K562 (cell line): ENCODE measurements at regions not wholly inside any gene's neighbourhood (a gene's known extent, or its start where the extent isn't known, plus 50 kb on each side); places are given as distances from the start of the nearest gene placed in this dataset.

Experiments
- ATAC-seq: fragments of 200-7000 bp; cut with Tn5 transposase; 3 replicates; pipeline ENCODE4 v1.9.1; 2020; ENCODE audit warnings: moderate library complexity
- BruUV-seq: library from RNA; stranded (reverse); fragments of 400-500 nt; replicated peaks from 2 replicates; lab custom pipeline; 2021; lab: Mats Ljungman, UMichigan
- CTCF ChIA-PET: fragments of 300-600 bp; formaldehyde crosslinking; extraction: SDS; loops from one replicate; lab custom pipeline; 2021; ENCODE audit warnings: low intra/inter-chr PET ratio; lab: Yijun Ruan, JAX
- POLR2A ChIA-PET: fragments of 300-600, 350-650 bp; sonication (Branson Sonifier 250); formaldehyde crosslinking; extraction: SDS; loops from one replicate; lab custom pipeline; 2021; ENCODE audit warnings: antibody characterized with exemption, inconsistent platforms; lab: Yijun Ruan, JAX
- DNase-seq, 4 experiments: peaks; one replicate each; pipeline versions ENCODE4 v3.0.0 to v3.0.0-alpha.2; 2011 to 2018; ENCODE audit warnings: low spot score in 3 of 4, mixed read lengths in 3 of 4; ENCODE audit errors: extremely low read depth in 1 of 4
- FAIRE-seq: peaks from 2 replicates; lab custom pipeline; 2011; peaks lifted over from hg19 to GRCh38; lab: Jason Lieb, UNC
- H2AFZ ChIP-seq: 2 replicates; pipeline ENCODE4 v1.6.0; 2011; ENCODE audit warnings: low read depth, low read length, control low read depth, inconsistent platforms
- H3K27ac ChIP-seq: fragments of 200-600 bp; 3 replicates; pipeline ENCODE4 v1.8.0; 2011; ENCODE audit warnings: low read depth, mild to moderate bottlenecking, control low read depth, inconsistent platforms, low read length, moderate library complexity, mixed read lengths; ENCODE audit errors: extremely low read depth
- H3K27me3 ChIP-seq, 2 experiments: fragments of 300-600 bp in 1 of 2; 2 replicates in 1 of 2; 3 replicates in 1 of 2; pipeline versions ENCODE4 v1.6.0 to v1.8.0; 2011; ENCODE audit warnings: inconsistent platforms in 2 of 2, low read length in 2 of 2, mild to moderate bottlenecking in 1 of 2, mixed read lengths in 1 of 2, moderate library complexity in 1 of 2; ENCODE audit not compliant: control insufficient read depth in 2 of 2, insufficient read depth in 2 of 2
- H3K36me3 ChIP-seq: fragments of 300-600 bp; 3 replicates; pipeline ENCODE4 v1.8.0; 2011; ENCODE audit warnings: mild to moderate bottlenecking, low read length, inconsistent platforms; ENCODE audit not compliant: control insufficient read depth, insufficient read depth
- H3K4me1 ChIP-seq, 2 experiments: fragments of 200-600 bp in 1 of 2; replicated peaks in 1 of 2; 2 replicates in 1 of 2; 3 replicates in 1 of 2; pipeline versions ENCODE4 v1.5.1 to v1.8.0; 2011; ENCODE audit warnings: inconsistent platforms in 2 of 2, low read length in 2 of 2, mild to moderate bottlenecking in 1 of 2, mixed read lengths in 1 of 2, moderate library complexity in 1 of 2; ENCODE audit not compliant: control insufficient read depth in 2 of 2, insufficient read depth in 2 of 2
- H3K4me2 ChIP-seq: 2 replicates; pipeline ENCODE4 v1.6.1; 2011; ENCODE audit warnings: low read length, control low read depth, inconsistent platforms, mixed read lengths; ENCODE audit not compliant: insufficient read depth
- H3K4me3 ChIP-seq: fragments of 200-600 bp; sonication (generic), shearing (Covaris generic); 2 replicates; pipeline ENCODE4 v1.5.1; 2016; ENCODE audit warnings: control low read depth, inconsistent platforms
- H3K79me2 ChIP-seq: fragments of 200-600 bp; 3 replicates; pipeline ENCODE4 v1.8.0; 2011; ENCODE audit warnings: low read length, inconsistent platforms; ENCODE audit not compliant: control insufficient read depth, insufficient read depth
- H3K9ac ChIP-seq, 2 experiments: 2 replicates each; pipeline versions ENCODE4 v1.6.0 to v1.6.1; 2011; ENCODE audit warnings: low read depth in 2 of 2, low read length in 2 of 2, control low read depth in 1 of 2, inconsistent platforms in 1 of 2, mild to moderate bottlenecking in 1 of 2, mixed read lengths in 1 of 2; ENCODE audit not compliant: insufficient read depth in 1 of 2
- H3K9me1 ChIP-seq: one replicate; pipeline ENCODE4 v1.6.0; 2011; ENCODE audit warnings: inconsistent platforms, mild to moderate bottlenecking, low read length, moderate library complexity; ENCODE audit not compliant: control insufficient read depth, insufficient read depth
- H3K9me3 ChIP-seq: replicated peaks from 2 replicates; pipeline ENCODE4 v1.5.1; 2011; ENCODE audit warnings: low read depth, low read length, inconsistent platforms; ENCODE audit not compliant: control insufficient read depth, insufficient read depth
- H4K20me1 ChIP-seq: replicated peaks from 2 replicates; pipeline ENCODE4 v1.6.1; 2011; ENCODE audit warnings: low read length, inconsistent platforms, mixed read lengths; ENCODE audit not compliant: control insufficient read depth, insufficient read depth
- BCL6 ChIP-seq: fragments of 250-450 bp; sonication (Bioruptor Pico); IDR thresholded peaks from 2 replicates; pipeline ENCODE4 v1.4.0; 2020
- IFI16 ChIP-seq: fragments of 250-450 bp; sonication (Bioruptor Pico); IDR thresholded peaks from 2 replicates; pipeline ENCODE4 v2.1.2; 2022; ENCODE audit warnings: mild to moderate bottlenecking, inconsistent platforms
- IRF2 ChIP-seq: sonication (generic); formaldehyde crosslinking; IDR thresholded peaks from 2 replicates; pipeline ENCODE4 v1.8.1; 2022; ENCODE audit warnings: mild to moderate bottlenecking, missing genetic modification reagents
- KAT8 ChIP-seq: fragments of 450-650 bp; IDR thresholded peaks from 2 replicates; pipeline ENCODE4 v1.6.1; 2016; ENCODE audit warnings: low read depth, mild to moderate bottlenecking
- MCM2 ChIP-seq: fragments of 450-650 bp; IDR thresholded peaks from 2 replicates; pipeline ENCODE4 v1.6.1; 2017; ENCODE audit warnings: low read depth, mild to moderate bottlenecking
- MLX ChIP-seq, 2 experiments: fragments of 450-650 bp in 1 of 2; sonication (generic) in 1 of 2; formaldehyde crosslinking; conservative IDR thresholded peaks; 2 replicates each; pipeline versions ENCODE4 v1.4.0 to v1.8.1; 2020 to 2022; ENCODE audit warnings: mild to moderate bottlenecking in 1 of 2, missing genetic modification reagents in 1 of 2
- PCBP1 ChIP-seq: fragments of 200-400 bp; formaldehyde crosslinking; IDR thresholded peaks from 2 replicates; pipeline ENCODE4 v1.6.1; 2018; ENCODE audit warnings: mild to moderate bottlenecking, low read depth, low read length; ENCODE audit not compliant: poor library complexity, severe bottlenecking
- PHB2 ChIP-seq: fragments of 450-650 bp; IDR thresholded peaks from 2 replicates; pipeline ENCODE4 v1.6.1; 2017; ENCODE audit warnings: low read depth
- SRF ChIP-seq, 2 experiments: fragments of 250-450, 450-650 bp in 1 of 2; sonication (Bioruptor Pico) in 1 of 2; sonication (generic) in 1 of 2; formaldehyde crosslinking; IDR thresholded peaks; 2 replicates each; pipeline versions ENCODE4 v1.5.0 to v1.5.1; 2020 to 2022; ENCODE audit warnings: mild to moderate bottlenecking in 1 of 2, missing genetic modification reagents in 1 of 2
- TOE1 ChIP-seq, 2 experiments: fragments of 450-650 bp in 1 of 2; sonication (generic) in 1 of 2; formaldehyde crosslinking in 1 of 2; IDR thresholded peaks; 2 replicates each; pipeline versions ENCODE4 v1.7.1 to v1.8.0; 2016 to 2022; ENCODE audit warnings: borderline replicate concordance in 2 of 2, mild to moderate bottlenecking in 2 of 2, antibody characterized with exemption in 1 of 2, inconsistent platforms in 1 of 2, low read depth in 1 of 2, missing genetic modification reagents in 1 of 2, moderate library complexity in 1 of 2
- ZBTB5 ChIP-seq: fragments of 450-650 bp; IDR thresholded peaks from 2 replicates; pipeline ENCODE4 v1.6.1; 2017; ENCODE audit warnings: antibody characterized with exemption
- WGBS: fragments of 100-300 bp; shearing (Covaris generic); methylation state at CpG from one replicate; pipeline ENCODE4 v1.1.6; 2016; ENCODE audit warnings: low coverage, mixed read lengths; ENCODE audit not compliant: insufficient coverage; ENCODE audit errors: missing lambda C conversion rate; 5-methylcytosine and 5-hydroxymethylcytosine counted together
- in situ Hi-C: fragments of 300-500 bp; cut with MboI; formaldehyde crosslinking; loops from 4 replicates; pipeline ENCODE4 v1.15.0; 2018; ENCODE audit warnings: inconsistent platforms, mixed read lengths
- intact Hi-C: fragments of 100-400 bp; cut with micrococcal nuclease; formaldehyde crosslinking; loops from 2 replicates; pipeline ENCODE4 v1.14.2; 2022

DNA sequence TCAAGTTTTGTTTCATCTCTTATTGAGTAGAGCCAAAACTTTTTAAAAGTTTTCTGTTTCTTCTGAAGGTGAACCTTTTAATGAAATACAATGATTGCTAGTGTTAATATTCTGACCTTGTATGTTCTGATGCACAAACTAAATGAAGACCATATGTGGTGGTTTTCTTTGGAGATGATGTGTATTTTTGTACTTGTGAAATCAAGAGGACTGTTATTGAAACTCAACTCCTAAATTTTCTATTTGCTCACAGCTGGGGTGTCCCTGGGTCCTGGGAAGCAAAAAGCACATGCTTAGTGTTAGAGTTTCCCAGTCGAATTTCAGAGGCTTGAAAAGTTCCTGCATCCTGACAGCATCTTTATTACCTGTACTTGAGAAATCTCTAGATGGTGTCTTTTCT lies 1185.8 kb upstream of the ALCAM start:
- ChIA-PET POLR2A (no interaction called here), CTCF (no interaction called here)
- in situ Hi-C loops = no loop called here
- no peaks in the 10 kb centered on the region for H3K79me2 ChIP-seq
- no peak overlapping the region for H3K4me3 ChIP-seq
- TF ChIP-seq BCL6 = no peak
- TF ChIP-seq KAT8 = no peak
- no peak for TF ChIP-seq IFI16
- TF ChIP-seq SRF (CRISPR knock-in tag; IDR thresholded peaks at IDR 0.05) = no peak
- no peak for TF ChIP-seq MCM2
- no peak for TF ChIP-seq TOE1 (IDR thresholded peaks at IDR 0.05; ENCODE audit: borderline replicate concordance)
- TF ChIP-seq TOE1 (CRISPR knock-in tag; IDR thresholded peaks at IDR 0.05; ENCODE audit: borderline replicate concordance, low read depth) = no peak
- TF ChIP-seq PCBP1 = no peak
- TF ChIP-seq MLX (CRISPR knock-in tag; conservative IDR thresholded peaks at IDR 0.05) = no peak
- no peak for TF ChIP-seq ZBTB5
- TF ChIP-seq IRF2 (CRISPR knock-in tag) = no peak
- no peak for TF ChIP-seq PHB2
- no peaks in the 10 kb centered on the region for H3K27me3 ChIP-seq
- intact Hi-C loops = no loop called here
- H4K20me1 ChIP-seq = no peaks in the 10 kb centered on the region
- no peak overlapping the region for H3K4me2 ChIP-seq
- H3K4me1 ChIP-seq = no peaks in the 10 kb centered on the region
- H3K9ac ChIP-seq = no peak overlapping the region
- H3K9me3 ChIP-seq = no peaks in the 10 kb centered on the region
- no peaks in the 10 kb centered on the region for H3K36me3 ChIP-seq
- FAIRE-seq = no peak
- no peak overlapping the region for H3K27ac ChIP-seq
- H3K9me1 ChIP-seq = no peaks in the 10 kb centered on the region
- no peak overlapping the region for H2AFZ ChIP-seq
- ATAC-seq = no peak
- DNase-seq = no peak
- 0% methylated on average over 1 of the region's 1 CpG for WGBS
- no TSS peak for BruUV-seq
